ENCODE measurements at regions not wholly inside any gene's neighbourhood (a gene's known extent, or its start where the extent isn't known, plus 50 kb on each side); places are given as distances from the start of the nearest gene placed in this dataset.

- no peak for DNase-seq (ENCODE audit: low spot score)
Measured at GRCh38 chrX:40177942-40178715, 80.4 kb upstream of the BCOR start.

- no peak for DNase-seq (ENCODE audit: low spot score)
Measured at GRCh38 chrX:40177489-40177888, 79.7 kb upstream of the BCOR start.

- DNase-seq (ENCODE audit: low spot score), result peak; percentile 58
Measured at GRCh38 chrX:40177117-40177430, 79.3 kb upstream of the BCOR start.

- DNase-seq (ENCODE audit: low spot score), result peak; percentile 61
Measured at GRCh38 chrX:40176351-40177116, 78.8 kb upstream of the BCOR start.

- DNase-seq (ENCODE audit: low spot score), result peak; percentile 83
Measured at GRCh38 chrX:40175511-40176350, 78.0 kb upstream of the BCOR start.

- peak; percentile 62 for DNase-seq (ENCODE audit: low spot score)
Measured at GRCh38 chrX:40174854-40175510, 77.2 kb upstream of the BCOR start.

- DNase-seq (ENCODE audit: low spot score), result peak; percentile 83
Measured at GRCh38 chrX:40174001-40174853, 76.5 kb upstream of the BCOR start.

GRCh38 chrX:40173143-40174000 lies 75.6 kb upstream of the BCOR start:
- DNase-seq (ENCODE audit: low spot score), result no peak

GRCh38 chrX:40172401-40173142 lies 74.8 kb upstream of the BCOR start:
- DNase-seq (ENCODE audit: low spot score), result no peak

- no peak for DNase-seq (ENCODE audit: low spot score)
Measured at GRCh38 chrX:40171513-40172400, 74.0 kb upstream of the BCOR start.

GRCh38 chrX:40170830-40171512 lies 73.2 kb upstream of the BCOR start:
- no peak for DNase-seq (ENCODE audit: low spot score)

- peak; percentile 84 for DNase-seq (ENCODE audit: low spot score)
Measured at GRCh38 chrX:40169193-40170101, 71.7 kb upstream of the BCOR start.

- no peak for DNase-seq (ENCODE audit: low spot score)
Measured at GRCh38 chrX:40168480-40169011, 70.8 kb upstream of the BCOR start.

GRCh38 chrX:40167850-40168479 lies 70.2 kb upstream of the BCOR start:
- DNase-seq (ENCODE audit: low spot score), result no peak

- no peak for DNase-seq (ENCODE audit: low spot score)
Measured at GRCh38 chrX:40167233-40167849, 69.6 kb upstream of the BCOR start.

GRCh38 chrX:40166582-40166981 lies 68.8 kb upstream of the BCOR start:
- DNase-seq (ENCODE audit: low spot score), result no peak
